ENCODE measurements at regions not wholly inside any gene's neighbourhood (a gene's known extent, or its start where the extent isn't known, plus 50 kb on each side); places are given as distances from the start of the nearest gene placed in this dataset.

GRCh38 chr2:30371772-30372373 lies 75.2 kb upstream of the LCLAT1 start:
- DNase-seq, result no peak

- DNase-seq, result no peak
Observed at GRCh38 chr2:30372826-30373225, 74.2 kb upstream of the LCLAT1 start.

- no peak for DNase-seq
Observed at GRCh38 chr2:30373881-30374302, 73.2 kb upstream of the LCLAT1 start.

GRCh38 chr2:30374380-30374779 lies 72.7 kb upstream of the LCLAT1 start:
- DNase-seq, result no peak

- no peak for DNase-seq
Observed at GRCh38 chr2:30375915-30376314, 71.1 kb upstream of the LCLAT1 start.

- DNase-seq, result no peak
Observed at GRCh38 chr2:30379481-30379880, 67.6 kb upstream of the LCLAT1 start.

- no peak for DNase-seq
Observed at GRCh38 chr2:30380824-30381223, 66.2 kb upstream of the LCLAT1 start.

GRCh38 chr2:30382162-30382783 lies 64.8 kb upstream of the LCLAT1 start:
- no peak for DNase-seq

- DNase-seq, result no peak
Observed at GRCh38 chr2:30382995-30383394, 64.1 kb upstream of the LCLAT1 start.

- no peak for DNase-seq
Observed at GRCh38 chr2:30385327-30385726, 61.7 kb upstream of the LCLAT1 start.

GRCh38 chr2:30392097-30392496 lies 54.9 kb upstream of the LCLAT1 start:
- DNase-seq, result no peak

- no peak for DNase-seq
Observed at GRCh38 chr2:30393510-30393909, 53.5 kb upstream of the LCLAT1 start.

GRCh38 chr2:30394096-30394495 lies 53.0 kb upstream of the LCLAT1 start:
- DNase-seq, result no peak

- no peak for DNase-seq
Observed at GRCh38 chr2:30396436-30397232, 50.4 kb upstream of the LCLAT1 start.
